Right atrium auricular region (tissue), 2 donors: ENCODE measurements at regions not wholly inside any gene's neighbourhood (a gene's known extent, or its start where the extent isn't known, plus 50 kb on each side); places are given as distances from the start of the nearest gene placed in this dataset.

ENCODE experiments used
- DNase-seq: peaks from one replicate; pipeline ENCODE4 v3.0.0-alpha.2; 2019; ENCODE audit warnings: low spot score
- H3K27ac ChIP-seq, 2 donors: fragments of 200-600 bp; sonication (generic); 1 replicate in 1 of 2; 2 replicates in 1 of 2; pipeline ENCODE4 v1.5.1; 2016 to 2019
- H3K27me3 ChIP-seq, 2 donors: fragments of 200-600 bp; sonication (generic); one replicate each; pipeline versions ENCODE4 v1.5.1 to v1.6.0; 2017 to 2019
- H3K36me3 ChIP-seq: fragments of 200-600 bp; sonication (generic); one replicate; pipeline ENCODE4 v1.5.1; 2016
- H3K4me1 ChIP-seq, 2 donors: fragments of 200-600 bp; sonication (generic); one replicate each; pipeline versions ENCODE4 v1.5.1 to v1.6.0; 2017 to 2019
- H3K4me3 ChIP-seq, 2 donors: fragments of 200-600 bp; sonication (generic); 1 replicate in 1 of 2; 2 replicates in 1 of 2; pipeline ENCODE4 v1.5.1; 2017 to 2019; ENCODE audit warnings: mild to moderate bottlenecking in 1 of 2, moderate library complexity in 1 of 2
- H3K9me3 ChIP-seq, 2 donors: fragments of 200-600 bp; sonication (generic); one replicate each; pipeline ENCODE4 v1.5.1; 2019
- TF ChIP-seq, protein P1 (sequence below), 2 donors: fragments of 200-600 bp; sonication (generic); IDR thresholded peaks; one replicate each; pipeline ENCODE4 v1.5.1; 2019; ENCODE audit warnings: antibody characterized with exemption in 2 of 2

DNA sequence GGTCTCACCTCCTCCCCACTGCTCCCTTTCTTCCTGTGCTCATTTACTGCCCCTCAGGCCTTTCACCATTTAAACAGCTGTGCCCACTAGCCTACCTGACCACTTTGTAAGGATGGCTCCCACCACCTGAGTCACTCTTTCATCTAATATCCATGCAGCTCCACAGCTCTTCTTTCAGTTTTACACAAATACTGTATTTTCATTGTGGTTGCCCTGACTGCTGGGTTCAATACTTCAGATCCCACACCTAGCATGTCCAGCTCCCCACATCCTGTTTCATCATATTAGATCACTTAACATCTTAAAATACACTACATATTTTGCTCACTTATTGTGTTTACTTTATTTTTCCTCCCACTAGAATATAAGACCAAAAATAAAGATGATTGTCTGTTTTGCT is 1110.6 kb downstream of the TSN start:
- TF ChIP-seq, protein P1, sequence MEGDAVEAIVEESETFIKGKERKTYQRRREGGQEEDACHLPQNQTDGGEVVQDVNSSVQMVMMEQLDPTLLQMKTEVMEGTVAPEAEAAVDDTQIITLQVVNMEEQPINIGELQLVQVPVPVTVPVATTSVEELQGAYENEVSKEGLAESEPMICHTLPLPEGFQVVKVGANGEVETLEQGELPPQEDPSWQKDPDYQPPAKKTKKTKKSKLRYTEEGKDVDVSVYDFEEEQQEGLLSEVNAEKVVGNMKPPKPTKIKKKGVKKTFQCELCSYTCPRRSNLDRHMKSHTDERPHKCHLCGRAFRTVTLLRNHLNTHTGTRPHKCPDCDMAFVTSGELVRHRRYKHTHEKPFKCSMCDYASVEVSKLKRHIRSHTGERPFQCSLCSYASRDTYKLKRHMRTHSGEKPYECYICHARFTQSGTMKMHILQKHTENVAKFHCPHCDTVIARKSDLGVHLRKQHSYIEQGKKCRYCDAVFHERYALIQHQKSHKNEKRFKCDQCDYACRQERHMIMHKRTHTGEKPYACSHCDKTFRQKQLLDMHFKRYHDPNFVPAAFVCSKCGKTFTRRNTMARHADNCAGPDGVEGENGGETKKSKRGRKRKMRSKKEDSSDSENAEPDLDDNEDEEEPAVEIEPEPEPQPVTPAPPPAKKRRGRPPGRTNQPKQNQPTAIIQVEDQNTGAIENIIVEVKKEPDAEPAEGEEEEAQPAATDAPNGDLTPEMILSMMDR (IDR thresholded peaks at IDR 0.05) = no peak
- Histone ChIP-seq H3K27me3 (no peaks in the 10 kb centered on the region), H3K9me3 (no peaks in the 10 kb centered on the region), H3K36me3 (no peaks in the 10 kb centered on the region), H3K27ac (no peak overlapping the region), H3K4me3 (no peak overlapping the region), H3K4me1 (no peaks in the 10 kb centered on the region)
- no peak for DNase-seq

DNA sequence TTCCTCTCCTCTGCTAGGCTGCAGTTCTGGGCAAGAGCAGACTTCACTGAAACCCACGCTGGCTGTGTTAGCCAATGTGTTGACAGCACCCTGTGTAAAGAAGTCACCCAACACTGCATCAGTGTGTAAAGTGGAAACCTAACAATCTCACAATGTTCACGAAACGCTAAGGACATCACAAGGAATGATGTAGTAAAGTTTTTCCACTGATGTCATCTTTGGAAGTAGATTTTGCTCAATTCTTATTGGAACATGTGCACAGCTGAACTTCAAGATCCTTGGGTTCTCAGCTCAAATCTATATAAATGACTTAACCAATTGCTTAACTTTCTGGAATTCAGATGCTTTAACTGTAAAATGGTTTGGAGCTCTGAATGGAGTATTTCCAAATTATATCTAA is 1112.5 kb downstream of the TSN start:
- Histone ChIP-seq H3K4me1 (no peaks in the 10 kb centered on the region), H3K4me3 (no peak overlapping the region), H3K36me3 (no peaks in the 10 kb centered on the region), H3K27me3 (no peaks in the 10 kb centered on the region), H3K9me3 (no peaks in the 10 kb centered on the region), H3K27ac (no peak overlapping the region)
- DNase-seq = no peak
- TF ChIP-seq, protein P1 (IDR thresholded peaks at IDR 0.05) = no peak

DNA sequence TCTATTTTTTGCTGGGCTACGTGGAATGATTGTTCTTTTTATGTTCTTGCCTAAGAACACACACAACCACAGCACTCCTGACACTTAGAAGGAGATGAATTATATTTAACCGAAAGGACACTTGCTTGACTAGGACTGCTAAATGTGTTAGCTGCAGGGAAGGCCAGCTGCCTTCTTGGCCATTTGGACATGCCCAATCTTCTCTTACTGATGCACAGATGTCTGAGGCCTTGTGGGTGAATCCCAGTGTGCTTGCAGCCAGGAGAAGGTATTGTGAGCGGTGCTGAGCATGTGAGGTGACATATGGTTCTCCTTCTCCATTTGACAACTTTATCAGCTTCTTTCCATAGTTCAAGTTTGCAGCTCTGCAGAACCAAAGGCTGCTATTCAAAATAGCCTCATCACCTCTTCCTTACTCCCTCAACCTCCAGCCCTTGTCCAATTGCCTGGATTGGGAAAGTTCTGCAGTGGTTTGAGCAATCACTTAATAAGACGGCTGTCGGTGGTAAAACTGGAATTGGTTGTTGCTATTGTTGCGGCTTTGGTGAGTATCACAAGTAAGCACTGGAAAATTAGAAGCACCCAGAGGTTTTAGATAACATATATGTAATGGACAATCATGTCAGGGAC is 1113.3 kb downstream of the TSN start:
- H3K4me1 ChIP-seq = no peaks in the 10 kb centered on the region
- no peaks in the 10 kb centered on the region for H3K36me3 ChIP-seq

DNA sequence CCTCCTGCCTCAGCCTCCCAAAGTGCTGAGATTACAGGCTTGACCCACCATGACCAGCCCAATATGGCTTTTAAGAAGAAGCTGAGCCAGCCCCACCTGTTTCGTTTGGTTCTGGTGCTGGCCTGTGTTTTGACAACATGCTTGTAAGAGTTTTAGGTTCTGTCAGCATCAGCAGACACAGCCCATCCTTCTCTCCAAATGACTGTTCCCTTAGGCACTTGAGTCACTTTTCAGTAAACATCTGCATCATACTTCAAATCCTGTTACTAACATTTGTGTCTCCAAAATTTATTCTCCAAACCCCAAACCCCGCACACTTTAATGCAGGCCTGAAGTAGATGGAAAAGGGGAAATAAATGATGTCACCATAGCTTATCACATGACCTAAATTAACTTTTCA is 1118.5 kb downstream of the TSN start:
- no peak for DNase-seq
- H3K36me3 ChIP-seq = no peaks in the 10 kb centered on the region
- H3K27me3 ChIP-seq = no peaks in the 10 kb centered on the region
- no peak overlapping the region for H3K27ac ChIP-seq
- no peak overlapping the region for H3K4me3 ChIP-seq
- TF ChIP-seq, protein P1 (IDR thresholded peaks at IDR 0.05) = no peak
- no peaks in the 10 kb centered on the region for H3K9me3 ChIP-seq
- no peaks in the 10 kb centered on the region for H3K4me1 ChIP-seq

More for the DNA sequence above, 1113.3 kb downstream of the TSN start:
- Histone ChIP-seq H3K4me3 (no peak overlapping the region), H3K9me3 (no peaks in the 10 kb centered on the region), H3K27ac (no peak overlapping the region), H3K27me3 (no peaks in the 10 kb centered on the region)
- TF ChIP-seq, protein P1 (IDR thresholded peaks at IDR 0.05) = no peak
- no peak for DNase-seq

DNA sequence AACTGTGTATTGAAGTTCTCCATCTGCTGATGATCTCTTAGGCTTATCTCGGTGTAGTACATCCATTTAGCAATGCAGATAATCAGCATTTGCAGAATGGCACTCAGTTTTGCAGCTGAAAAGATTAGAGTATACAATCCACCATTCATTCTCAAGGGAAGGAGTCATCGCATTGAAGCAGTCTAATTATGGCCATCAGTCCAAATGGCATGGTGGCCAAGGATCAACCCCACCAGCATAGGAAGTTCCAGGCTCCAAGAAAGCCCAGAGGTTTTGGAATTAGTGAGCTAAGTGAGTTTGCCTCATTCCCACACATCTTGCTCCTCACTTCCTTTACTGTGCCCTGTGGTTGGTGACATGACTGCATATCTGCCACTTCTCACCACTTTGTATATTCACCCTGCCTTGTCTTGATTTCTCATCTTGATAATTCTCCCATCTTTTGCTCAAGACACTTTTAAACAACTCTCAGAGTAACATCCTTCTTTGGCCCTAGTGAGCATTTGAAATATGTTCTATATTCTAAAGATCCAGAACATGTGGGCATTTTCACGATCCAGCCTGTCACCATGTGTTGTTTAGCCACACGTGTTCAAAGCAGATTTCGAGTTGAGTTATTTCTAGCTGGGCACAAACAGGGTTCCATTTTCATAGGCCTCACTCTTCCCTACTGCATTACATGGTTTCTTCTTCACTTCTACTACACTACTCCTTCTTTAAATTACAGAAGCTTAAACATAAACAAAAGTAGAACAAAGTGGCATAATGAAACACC is 1119.8 kb downstream of the TSN start:
- no peaks in the 10 kb centered on the region for H3K27me3 ChIP-seq
- no peaks in the 10 kb centered on the region for H3K9me3 ChIP-seq
- no peaks in the 10 kb centered on the region for H3K36me3 ChIP-seq
- no peak overlapping the region for H3K27ac ChIP-seq
- TF ChIP-seq, protein P1 (IDR thresholded peaks at IDR 0.05) = no peak
- no peak overlapping the region for H3K4me3 ChIP-seq
- no peak for DNase-seq
- H3K4me1 ChIP-seq = no peaks in the 10 kb centered on the region
